ENCODE measurements at regions not wholly inside any gene's neighbourhood (a gene's known extent, or its start where the extent isn't known, plus 50 kb on each side); places are given as distances from the start of the nearest gene placed in this dataset.

GRCh38 chr5:34603378-34603777 lies 52.8 kb upstream of the RAI14 start:
- TF ChIP-seq ZNF274 (IDR thresholded peaks at IDR 0.05; ENCODE audit: low read depth, low read length) (no peak), YY1 (IDR thresholded peaks at IDR 0.05; ENCODE audit: insufficient read depth, insufficient read length) (no peak), SUZ12 (IDR thresholded peaks at IDR 0.05; ENCODE audit: extremely low read depth, insufficient read depth, insufficient read length) (no peak)

Data from NT2/D1 (cell line).